Heart left ventricle (tissue), 16 donors: ENCODE measurements at regions not wholly inside any gene's neighbourhood (a gene's known extent, or its start where the extent isn't known, plus 50 kb on each side); places are given as distances from the start of the nearest gene placed in this dataset.
A peak's percentile ranks its signal among the peaks of the same experiment; 100 is the strongest.
"Not testable (repeated sequence)": the region's sequence is repeated elsewhere in the genome, so short reads cannot be mapped to it uniquely, and the experiment has no call there.

Source experiments
- ATAC-seq, 4 donors: fragments of 200-7000 bp; cut with Tn5 transposase; one replicate each; pipeline ENCODE4 v1.9.1; 2020 to 2022; ENCODE audit warnings: moderate library complexity in 4 of 4, mild to moderate bottlenecking in 3 of 4, moderate number of reproducible peaks in 1 of 4
- DNase-seq, 5 donors: peaks; one replicate each; pipeline ENCODE4 v3.0.0-alpha.2; 2020
- H3K27ac ChIP-seq, 12 donors: fragments of 200-600 bp; sonication (generic) in 4 of 12; one replicate each; pipeline versions ENCODE4 v1.5.0 to v1.8.0; 2016 to 2022; ENCODE audit warnings: mild to moderate bottlenecking in 2 of 12
- H3K27me3 ChIP-seq, 9 donors: fragments of 200-600 bp; sonication (generic) in 2 of 9; one replicate each; pipeline versions ENCODE4 v1.5.1 to v1.8.0; 2016 to 2022; ENCODE audit warnings: mild to moderate bottlenecking in 3 of 9
- H3K36me3 ChIP-seq, 9 donors: fragments of 200-600 bp; sonication (generic) in 2 of 9; one replicate each; pipeline versions ENCODE4 v1.5.0 to v1.8.0; 2018 to 2022; ENCODE audit warnings: mild to moderate bottlenecking in 2 of 9
- H3K4me1 ChIP-seq, 12 donors: fragments of 200-600 bp; sonication (generic) in 4 of 12; one replicate each; pipeline versions ENCODE4 v1.5.0 to v1.8.0; 2016 to 2022; ENCODE audit warnings: mild to moderate bottlenecking in 3 of 12
- H3K4me3 ChIP-seq, 12 donors: fragments of 200-600 bp; sonication (generic) in 4 of 12; one replicate each; pipeline versions ENCODE4 v1.5.0 to v1.8.0; 2017 to 2022; ENCODE audit warnings: mild to moderate bottlenecking in 9 of 12, moderate library complexity in 4 of 12
- H3K9me3 ChIP-seq, 12 donors: fragments of 200-600 bp; sonication (generic) in 4 of 12; one replicate each; pipeline versions ENCODE4 v1.5.0 to v1.8.0; 2016 to 2022; ENCODE audit warnings: mild to moderate bottlenecking in 1 of 12
- CTCF ChIP-seq, 12 donors: fragments of 200-600 bp; sonication (generic) in 4 of 12; IDR thresholded peaks; one replicate each; pipeline versions ENCODE4 v1.5.0 to v1.8.0; 2018 to 2022; ENCODE audit warnings: antibody characterized with exemption in 12 of 12, mild to moderate bottlenecking in 5 of 12
- POLR2A ChIP-seq, 2 donors: fragments of 450-650 bp; IDR thresholded peaks; one replicate each; pipeline ENCODE4 v1.6.1; 2017; ENCODE audit warnings: antibody characterized with exemption in 2 of 2, mild to moderate bottlenecking in 2 of 2, moderate library complexity in 2 of 2
- WGBS, 4 donors: extraction: QIAGEN DNeasy Blood & Tissue Kit in 2 of 4; methylation state at CpG; one replicate each; pipeline versions ENCODE4 v1.1.5 to v1.1.7; 2013 to 2018; 5-methylcytosine and 5-hydroxymethylcytosine counted together
- intact Hi-C, 10 donors: fragments of 100-400 bp; cut with DNase I; formaldehyde crosslinking; loops; one replicate each; pipeline versions ENCODE4 v1.11.1 to v1.14.2; 2022
- donor health status: ischemic (EF 13 %, LVEDD 7.1; RV severe dilation, severe dysfunction).
- donor health status: healthy with polysubstance abuse.
- donor health status: DM: no; HTN: yes; CAD: no.
- donor health status: DM: no; HTN: no; CAD: no.
- donor health status: ischemic (EF 25% LVEDD 6.9; RV normal size, moderate dysfunction).
- donor health status: ischemic (EF 25% LVEDD 5.7; RV mildly dilated, moderate dysfunction).
- donor health status: healthy.
- donor health status: DM: yes; HTN: yes; CAD: no.
- donor health status: ischemic (EF 35%, LVEDD 5.7; RV mildly dilated, moderate dysfunction).
- donor health status: nonischemic (EF 11% LVEDD 7.7; RV severe dilation, severe dysfunction).
- donor health status: DM: yes; HTN: yes; CAD: no.
- donor health status: PGD.
- donor health status: ischemic (EF 29% LVEDD 5.4; RV normal size, mild dysfunction).
- donor health status: nonischemic (EF 23%, LVEDD 6.1; RV moderate dilation, normal function).

GRCh38 chr3:144744473-144744872 is 772.9 kb downstream of the DIPK2A start:
- intact Hi-C loops, result no loop called here
- Histone ChIP-seq H3K4me1 (peaks cover 0 to 4% (median 0%) of the 10 kb centered on the region in 12 donors), H3K27me3 (no peaks in the 10 kb centered on the region), H3K4me3 (no peak overlapping the region), H3K36me3 (no peaks in the 10 kb centered on the region), H3K27ac (no peak overlapping the region), H3K9me3 (no peaks in the 10 kb centered on the region)
- ATAC-seq, result no peak
- 81 to 85% (median 83%) methylated on average over 4 of the region's 4 CpGs for WGBS, 4 donors
- TF ChIP-seq CTCF (IDR thresholded peaks at IDR 0.05) (no peak), POLR2A (IDR thresholded peaks at IDR 0.05) (no peak)
- no peak for DNase-seq

GRCh38 chr3:144746631-144747030 is 775.0 kb downstream of the DIPK2A start:
- Histone ChIP-seq H3K27me3 (no peaks in the 10 kb centered on the region), H3K36me3 (no peaks in the 10 kb centered on the region), H3K4me1 (peaks cover 0 to 4% (median 0%) of the 10 kb centered on the region in 12 donors), H3K4me3 (no peak overlapping the region), H3K9me3 (no peaks in the 10 kb centered on the region), H3K27ac (no peak overlapping the region)
- ATAC-seq, result no peak
- intact Hi-C loops, result no loop called here
- no peak for TF ChIP-seq POLR2A (IDR thresholded peaks at IDR 0.05)
- TF ChIP-seq CTCF (IDR thresholded peaks at IDR 0.05), result no peak
- DNase-seq, result no peak
- 49 to 61% (median 56%) methylated on average over 2 of the region's 2 CpGs for WGBS, 4 donors

GRCh38 chr3:144749536-144750253 is 778.1 kb downstream of the DIPK2A start:
- H3K27ac ChIP-seq, H3K27me3 ChIP-seq, H3K9me3 ChIP-seq, H3K4me3 ChIP-seq, H3K36me3 ChIP-seq, intact Hi-C loops, H3K4me1 ChIP-seq, ATAC-seq: not testable (repeated sequence)
- 91 to 98% (median 94%) methylated on average over 24 to 38 of the region's 38 CpGs for WGBS, 4 donors
- peak in 1 of 5 donors; percentile 51 for DNase-seq

- Histone ChIP-seq H3K4me3 (no peak overlapping the region), H3K27me3 (no peaks in the 10 kb centered on the region), H3K36me3 (no peaks in the 10 kb centered on the region), H3K27ac (no peak overlapping the region), H3K9me3 (peaks cover 0 to 4% (median 0%) of the 10 kb centered on the region in 12 donors), H3K4me1 (no peaks in the 10 kb centered on the region)
- 77 to 88% (median 83%) methylated on average over 3 of the region's 3 CpGs for WGBS, 4 donors
- DNase-seq (no peak), ATAC-seq (no peak)
- intact Hi-C loops, result no loop called here
- TF ChIP-seq CTCF (IDR thresholded peaks at IDR 0.05) (no peak), POLR2A (IDR thresholded peaks at IDR 0.05) (no peak)
These were observed 782.6 kb downstream of the DIPK2A start for GRCh38 chr3:144754076-144754783.
